Natural killer cell (primary cell): ENCODE measurements at regions not wholly inside any gene's neighbourhood (a gene's known extent, or its start where the extent isn't known, plus 50 kb on each side); places are given as distances from the start of the nearest gene placed in this dataset.

Experiments used
- ATAC-seq, 3 donors: fragments of 150-1000 bp in 2 of 3; fragments of 200-7000 bp in 1 of 3; cut with Tn5 transposase; 1 replicate in 1 of 3; 2 replicates in 2 of 3; pipeline ENCODE4 v1.10.0; 2021; ENCODE audit warnings: mild to moderate bottlenecking in 2 of 3, moderate library complexity in 2 of 3
- DNase-seq, 2 donors: peaks; one replicate each; pipeline versions ENCODE4 v3.0.0 to v3.0.0-alpha.2; 2013 to 2021; ENCODE audit warnings: mixed read lengths in 1 of 2
- H3K27ac ChIP-seq: one replicate; pipeline ENCODE4 v1.5.1; 2013; ENCODE audit warnings: mild to moderate bottlenecking, low read length
- H3K27me3 ChIP-seq: one replicate; pipeline ENCODE4 v1.6.1; 2013; ENCODE audit warnings: low read length; ENCODE audit not compliant: control insufficient read depth, insufficient read depth
- H3K36me3 ChIP-seq: one replicate; pipeline ENCODE4 v1.6.1; 2013; ENCODE audit warnings: low read length; ENCODE audit not compliant: control insufficient read depth, insufficient read depth
- H3K4me1 ChIP-seq: one replicate; pipeline ENCODE4 v1.6.1; 2013; ENCODE audit warnings: low read length; ENCODE audit not compliant: control insufficient read depth, insufficient read depth
- H3K4me3 ChIP-seq: one replicate; pipeline ENCODE4 v1.5.1; 2013; ENCODE audit warnings: low read length
- H3K9me3 ChIP-seq: one replicate; pipeline ENCODE4 v1.6.1; 2013; ENCODE audit warnings: low read length; ENCODE audit not compliant: control insufficient read depth, insufficient read depth
- H3K27ac Mint-ChIP-seq, 2 donors: one replicate each; pipeline ENCODE4 v1.8.0; 2022; ENCODE audit warnings: mild to moderate bottlenecking in 2 of 2, mixed read lengths in 2 of 2, moderate library complexity in 1 of 2
- H3K27me3 Mint-ChIP-seq, 2 donors: one replicate each; pipeline ENCODE4 v1.8.0; 2022; ENCODE audit warnings: low read depth in 2 of 2, mixed read lengths in 2 of 2
- H3K36me3 Mint-ChIP-seq: one replicate; pipeline ENCODE4 v1.8.0; 2022; ENCODE audit warnings: mixed read lengths
- H3K4me1 Mint-ChIP-seq, 2 donors: one replicate each; pipeline ENCODE4 v1.8.0; 2022; ENCODE audit warnings: mixed read lengths in 2 of 2
- H3K4me3 Mint-ChIP-seq: one replicate; pipeline ENCODE4 v1.8.0; 2022; ENCODE audit warnings: mild to moderate bottlenecking, moderate library complexity, mixed read lengths
- H3K9me3 Mint-ChIP-seq, 2 donors: one replicate each; pipeline ENCODE4 v1.8.0; 2022; ENCODE audit warnings: mixed read lengths in 2 of 2
- WGBS: methylation state at CpG from one replicate; pipeline ENCODE4 v1.1.7; 2013; ENCODE audit warnings: missing lambda C conversion rate; ENCODE audit not compliant: insufficient coverage; 5-methylcytosine and 5-hydroxymethylcytosine counted together
- intact Hi-C: fragments of 100-400 bp; cut with micrococcal nuclease; formaldehyde crosslinking; loops from one replicate; pipeline ENCODE4 v1.14.2; 2022
- TF ChIP-seq, protein P1 (sequence below): fragments of 200-600 bp; IDR thresholded peaks from one replicate; pipeline ENCODE4 v1.8.0; 2022; ENCODE audit warnings: antibody characterized with exemption

GRCh38 chr10:28393956-28394568, 91.2 kb upstream of the MPP7 start:
- ATAC-seq (peak; percentile 68 to 88 (median 78)), DNase-seq (peak; percentile 45 to 85)
- peaks cover 0 to 3% of the 10 kb centered on the region in 2 donors for H3K27me3 Mint-ChIP-seq
- peaks cover 6 to 7% of the 10 kb centered on the region in 2 donors for H3K4me1 Mint-ChIP-seq
- 12% methylated on average over 6 of the region's 8 CpGs for WGBS
- no peaks in the 10 kb centered on the region for H3K9me3 Mint-ChIP-seq
- intact Hi-C loops: no loop called here
- H3K27me3 ChIP-seq: no peaks in the 10 kb centered on the region
- H3K4me3 Mint-ChIP-seq: no peak overlapping the region
- H3K36me3 Mint-ChIP-seq: no peaks in the 10 kb centered on the region
- no peaks in the 10 kb centered on the region for H3K36me3 ChIP-seq
- no peaks in the 10 kb centered on the region for H3K4me1 ChIP-seq
- TF ChIP-seq, protein P1, sequence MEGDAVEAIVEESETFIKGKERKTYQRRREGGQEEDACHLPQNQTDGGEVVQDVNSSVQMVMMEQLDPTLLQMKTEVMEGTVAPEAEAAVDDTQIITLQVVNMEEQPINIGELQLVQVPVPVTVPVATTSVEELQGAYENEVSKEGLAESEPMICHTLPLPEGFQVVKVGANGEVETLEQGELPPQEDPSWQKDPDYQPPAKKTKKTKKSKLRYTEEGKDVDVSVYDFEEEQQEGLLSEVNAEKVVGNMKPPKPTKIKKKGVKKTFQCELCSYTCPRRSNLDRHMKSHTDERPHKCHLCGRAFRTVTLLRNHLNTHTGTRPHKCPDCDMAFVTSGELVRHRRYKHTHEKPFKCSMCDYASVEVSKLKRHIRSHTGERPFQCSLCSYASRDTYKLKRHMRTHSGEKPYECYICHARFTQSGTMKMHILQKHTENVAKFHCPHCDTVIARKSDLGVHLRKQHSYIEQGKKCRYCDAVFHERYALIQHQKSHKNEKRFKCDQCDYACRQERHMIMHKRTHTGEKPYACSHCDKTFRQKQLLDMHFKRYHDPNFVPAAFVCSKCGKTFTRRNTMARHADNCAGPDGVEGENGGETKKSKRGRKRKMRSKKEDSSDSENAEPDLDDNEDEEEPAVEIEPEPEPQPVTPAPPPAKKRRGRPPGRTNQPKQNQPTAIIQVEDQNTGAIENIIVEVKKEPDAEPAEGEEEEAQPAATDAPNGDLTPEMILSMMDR: peak; percentile 94
- H3K27ac Mint-ChIP-seq: no peak overlapping the region
- no peaks in the 10 kb centered on the region for H3K9me3 ChIP-seq
- no peak overlapping the region for H3K27ac ChIP-seq
- no peak overlapping the region for H3K4me3 ChIP-seq

DNA sequence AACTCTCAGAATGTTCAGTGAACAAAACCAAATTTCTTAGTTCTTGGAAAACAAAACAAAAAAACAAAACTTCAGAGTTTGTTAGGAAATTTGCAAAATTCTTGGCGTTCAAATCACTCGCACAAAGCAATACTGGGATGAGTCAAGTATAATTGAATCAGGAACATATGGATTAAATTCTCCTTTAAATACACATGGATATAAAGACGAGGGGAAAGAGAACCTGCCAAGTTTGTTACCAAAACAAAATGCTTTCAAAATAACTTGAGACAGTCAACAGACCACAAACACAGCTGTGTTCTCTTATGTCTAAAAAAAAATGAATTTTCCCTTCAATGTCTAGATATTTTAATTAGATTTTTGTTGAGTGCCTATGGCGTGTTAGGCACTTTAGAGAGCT, 93.5 kb upstream of the MPP7 start:
- Histone ChIP-seq H3K27me3 (no peaks in the 10 kb centered on the region), H3K4me3 (no peak overlapping the region), H3K36me3 (no peaks in the 10 kb centered on the region), H3K4me1 (peaks cover 9% of the 10 kb centered on the region), H3K9me3 (no peaks in the 10 kb centered on the region), H3K27ac (no peak overlapping the region)
- Mint-ChIP-seq H3K36me3 (no peaks in the 10 kb centered on the region), H3K27ac (no peak overlapping the region), H3K9me3 (no peaks in the 10 kb centered on the region), H3K27me3 (peaks cover 0 to 6% of the 10 kb centered on the region in 2 donors), H3K4me3 (no peak overlapping the region), H3K4me1 (peaks cover 6 to 7% of the 10 kb centered on the region in 2 donors)
- intact Hi-C loops: no loop called here
- WGBS: 80% methylated on average over 1 of the region's 4 CpGs
- TF ChIP-seq, protein P1: no peak
- no peak for DNase-seq
- no peak for ATAC-seq

DNA sequence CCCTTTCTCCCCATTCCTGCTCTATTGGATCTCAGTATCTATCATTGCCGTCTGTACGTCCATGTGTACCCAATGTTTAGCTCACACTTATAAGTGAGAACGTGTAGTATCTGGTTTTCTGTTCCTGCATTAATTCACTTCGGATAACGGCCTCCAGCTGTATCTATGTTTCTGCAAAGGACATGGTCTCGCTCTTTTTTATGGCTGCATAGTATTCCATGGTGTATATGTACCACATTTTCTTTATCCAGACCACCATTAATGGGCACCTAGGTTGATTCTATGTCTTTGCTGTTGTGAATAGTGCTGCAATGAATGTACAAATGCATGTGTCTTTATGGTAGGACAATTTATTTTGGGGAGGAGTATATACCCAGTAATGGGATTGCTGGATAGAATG, 94.4 kb upstream of the MPP7 start:
- H3K27me3 ChIP-seq: no peaks in the 10 kb centered on the region
- Mint-ChIP-seq H3K36me3 (no peaks in the 10 kb centered on the region), H3K27ac (no peak overlapping the region), H3K27me3 (peaks cover 0 to 8% of the 10 kb centered on the region in 2 donors), H3K9me3 (no peaks in the 10 kb centered on the region), H3K4me1 (peaks cover 6 to 7% of the 10 kb centered on the region in 2 donors), H3K4me3 (no peak overlapping the region)
- H3K9me3 ChIP-seq: no peaks in the 10 kb centered on the region
- TF ChIP-seq, protein P1: no peak
- peaks cover 12% of the 10 kb centered on the region for H3K4me1 ChIP-seq
- 87% methylated on average over 6 of the region's 6 CpGs for WGBS
- H3K36me3 ChIP-seq: no peaks in the 10 kb centered on the region
- no peak overlapping the region for H3K4me3 ChIP-seq
- H3K27ac ChIP-seq: no peak overlapping the region
- ATAC-seq (no peak), DNase-seq (no peak)
- intact Hi-C loops: no loop called here

- Histone ChIP-seq H3K27ac (peak overlapping the region; percentile 25), H3K4me3 (no peak overlapping the region), H3K9me3 (no peaks in the 10 kb centered on the region), H3K27me3 (no peaks in the 10 kb centered on the region), H3K36me3 (no peaks in the 10 kb centered on the region), H3K4me1 (peaks cover 24% of the 10 kb centered on the region)
- H3K4me1 Mint-ChIP-seq: no peaks in the 10 kb centered on the region
- H3K27me3 Mint-ChIP-seq: peaks cover 0 to 8% of the 10 kb centered on the region in 2 donors
- H3K4me3 Mint-ChIP-seq: no peak overlapping the region
- H3K9me3 Mint-ChIP-seq: no peaks in the 10 kb centered on the region
- DNase-seq (no peak), ATAC-seq (no peak)
- intact Hi-C loops: no loop called here
- H3K36me3 Mint-ChIP-seq: no peaks in the 10 kb centered on the region
- H3K27ac Mint-ChIP-seq: no peak overlapping the region
- TF ChIP-seq, protein P1: no peak
- 69% methylated on average over 7 of the region's 9 CpGs for WGBS
Measured at GRCh38 chr10:28400176-28400575, 97.3 kb upstream of the MPP7 start.
